ENCODE measurements at regions not wholly inside any gene's neighbourhood (a gene's known extent, or its start where the extent isn't known, plus 50 kb on each side); places are given as distances from the start of the nearest gene placed in this dataset.

GRCh38 chr5:34495178-34495577 is 160.9 kb upstream of the RAI14 start:
- no peak for DNase-seq (ENCODE audit: low read depth in 1 of 2, low spot score in 1 of 2)
- Histone ChIP-seq H3K27me3 (ENCODE audit: insufficient read depth, poor library complexity, severe bottlenecking) (no peaks in the 10 kb centered on the region), H3K27ac (replicated peaks) (no peak overlapping the region), H3K4me3 (replicated peaks; ENCODE audit: insufficient read depth, low read length) (no peak overlapping the region)
- TF ChIP-seq CTCF (IDR thresholded peaks at IDR 0.05; ENCODE audit: insufficient read depth, low read length) (no peak), POLR2AphosphoS5 (IDR thresholded peaks at IDR 0.05; ENCODE audit: low read depth) (no peak), SPI1 (IDR thresholded peaks at IDR 0.05; ENCODE audit: borderline replicate concordance, low read depth) (no peak), GABPA (IDR thresholded peaks at IDR 0.05; ENCODE audit: low read depth) (no peak)
- TF ChIP-seq, protein P1, sequence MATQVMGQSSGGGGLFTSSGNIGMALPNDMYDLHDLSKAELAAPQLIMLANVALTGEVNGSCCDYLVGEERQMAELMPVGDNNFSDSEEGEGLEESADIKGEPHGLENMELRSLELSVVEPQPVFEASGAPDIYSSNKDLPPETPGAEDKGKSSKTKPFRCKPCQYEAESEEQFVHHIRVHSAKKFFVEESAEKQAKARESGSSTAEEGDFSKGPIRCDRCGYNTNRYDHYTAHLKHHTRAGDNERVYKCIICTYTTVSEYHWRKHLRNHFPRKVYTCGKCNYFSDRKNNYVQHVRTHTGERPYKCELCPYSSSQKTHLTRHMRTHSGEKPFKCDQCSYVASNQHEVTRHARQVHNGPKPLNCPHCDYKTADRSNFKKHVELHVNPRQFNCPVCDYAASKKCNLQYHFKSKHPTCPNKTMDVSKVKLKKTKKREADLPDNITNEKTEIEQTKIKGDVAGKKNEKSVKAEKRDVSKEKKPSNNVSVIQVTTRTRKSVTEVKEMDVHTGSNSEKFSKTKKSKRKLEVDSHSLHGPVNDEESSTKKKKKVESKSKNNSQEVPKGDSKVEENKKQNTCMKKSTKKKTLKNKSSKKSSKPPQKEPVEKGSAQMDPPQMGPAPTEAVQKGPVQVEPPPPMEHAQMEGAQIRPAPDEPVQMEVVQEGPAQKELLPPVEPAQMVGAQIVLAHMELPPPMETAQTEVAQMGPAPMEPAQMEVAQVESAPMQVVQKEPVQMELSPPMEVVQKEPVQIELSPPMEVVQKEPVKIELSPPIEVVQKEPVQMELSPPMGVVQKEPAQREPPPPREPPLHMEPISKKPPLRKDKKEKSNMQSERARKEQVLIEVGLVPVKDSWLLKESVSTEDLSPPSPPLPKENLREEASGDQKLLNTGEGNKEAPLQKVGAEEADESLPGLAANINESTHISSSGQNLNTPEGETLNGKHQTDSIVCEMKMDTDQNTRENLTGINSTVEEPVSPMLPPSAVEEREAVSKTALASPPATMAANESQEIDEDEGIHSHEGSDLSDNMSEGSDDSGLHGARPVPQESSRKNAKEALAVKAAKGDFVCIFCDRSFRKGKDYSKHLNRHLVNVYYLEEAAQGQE (IDR thresholded peaks at IDR 0.05; ENCODE audit: insufficient replicate concordance, low read depth), result no peak

DNA sequence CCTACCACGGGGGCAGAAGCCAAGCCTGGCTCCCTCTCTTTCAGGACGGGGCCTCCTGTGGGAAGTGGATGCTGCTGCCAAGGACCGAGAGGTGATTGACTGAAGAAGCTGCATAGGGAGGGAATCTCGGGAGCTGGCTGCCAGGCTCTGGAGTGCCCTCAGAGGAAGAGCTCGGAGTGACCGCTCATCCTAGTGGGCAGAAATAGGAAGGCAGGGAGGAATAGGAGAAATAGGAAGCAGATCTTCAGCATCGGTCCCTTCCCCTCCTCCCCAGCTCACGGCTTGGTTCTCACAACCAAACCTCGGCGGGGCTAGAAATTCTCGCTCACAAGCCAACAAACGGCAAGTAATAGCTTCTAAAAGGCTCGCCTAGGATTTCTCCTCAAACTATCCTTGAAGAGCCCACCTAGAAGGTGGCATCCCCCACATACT is 159.9 kb upstream of the RAI14 start:
- no peak overlapping the region for H3K27ac ChIP-seq (replicated peaks)
- DNase-seq (ENCODE audit: low read depth in 1 of 2, low spot score in 1 of 2), result no peak
- H3K4me3 ChIP-seq (replicated peaks; ENCODE audit: insufficient read depth, low read length), result no peak overlapping the region

DNA sequence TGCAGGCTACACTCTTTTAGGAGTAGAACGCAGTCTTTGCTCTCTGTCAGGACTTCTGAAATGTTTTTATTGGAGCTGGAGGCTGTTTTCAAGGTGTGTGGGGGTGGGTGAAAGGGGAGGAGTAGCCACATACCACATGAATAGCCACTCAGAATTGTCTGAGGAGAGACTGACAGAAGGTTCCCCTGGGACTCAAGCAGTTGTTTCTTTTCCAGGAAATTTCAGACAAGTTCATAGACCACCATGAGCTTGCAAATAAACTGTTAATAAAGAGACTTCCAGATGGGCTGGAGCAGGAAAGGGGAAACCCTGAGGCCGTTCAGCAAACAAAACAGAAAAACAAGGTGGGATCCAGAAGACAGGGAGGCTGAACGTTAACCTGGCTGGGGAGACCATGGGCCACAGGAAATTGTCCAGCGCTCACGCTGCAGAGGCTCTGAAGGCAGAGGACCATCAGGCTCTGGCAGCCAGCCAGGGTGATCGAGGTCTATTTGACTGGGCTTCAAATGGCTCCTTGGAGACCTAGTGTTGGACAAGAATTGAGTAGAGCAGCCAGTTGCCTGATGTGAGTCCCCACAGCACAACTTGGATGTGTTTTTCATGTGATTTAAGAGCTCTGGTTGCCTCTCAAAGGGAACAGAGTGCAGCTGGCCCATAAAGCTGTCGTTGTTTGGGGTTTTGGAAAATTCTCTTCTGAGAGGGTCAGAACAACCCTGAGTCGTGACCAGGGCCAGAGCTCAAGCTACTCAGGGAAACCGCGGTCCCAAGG is 159.2 kb upstream of the RAI14 start:
- DNase-seq (ENCODE audit: low read depth in 1 of 2, low spot score in 1 of 2), result no peak
- H3K27ac ChIP-seq (replicated peaks), result no peak overlapping the region
- no peak overlapping the region for H3K4me3 ChIP-seq (replicated peaks; ENCODE audit: insufficient read depth, low read length)
- no peaks in the 10 kb centered on the region for H3K27me3 ChIP-seq (ENCODE audit: insufficient read depth, poor library complexity, severe bottlenecking)
- TF ChIP-seq POLR2AphosphoS5 (IDR thresholded peaks at IDR 0.05; ENCODE audit: low read depth) (no peak), SPI1 (IDR thresholded peaks at IDR 0.05; ENCODE audit: borderline replicate concordance, low read depth) (no peak), CTCF (IDR thresholded peaks at IDR 0.05; ENCODE audit: insufficient read depth, low read length) (no peak), GABPA (IDR thresholded peaks at IDR 0.05; ENCODE audit: low read depth) (no peak)
- TF ChIP-seq, protein P1 (IDR thresholded peaks at IDR 0.05; ENCODE audit: insufficient replicate concordance, low read depth), result no peak

More for the DNA sequence above, 159.9 kb upstream of the RAI14 start:
- no peaks in the 10 kb centered on the region for H3K27me3 ChIP-seq (ENCODE audit: insufficient read depth, poor library complexity, severe bottlenecking)
- TF ChIP-seq CTCF (IDR thresholded peaks at IDR 0.05; ENCODE audit: insufficient read depth, low read length) (no peak), SPI1 (IDR thresholded peaks at IDR 0.05; ENCODE audit: borderline replicate concordance, low read depth) (no peak), POLR2AphosphoS5 (IDR thresholded peaks at IDR 0.05; ENCODE audit: low read depth) (no peak), GABPA (IDR thresholded peaks at IDR 0.05; ENCODE audit: low read depth) (no peak)
- TF ChIP-seq, protein P1 (IDR thresholded peaks at IDR 0.05; ENCODE audit: insufficient replicate concordance, low read depth), result no peak

Measured in HL-60 (cell line).